Hippocampal formation (tissue), 2 donors: ENCODE measurements at regions not wholly inside any gene's neighbourhood (a gene's known extent, or its start where the extent isn't known, plus 50 kb on each side); places are given as distances from the start of the nearest gene placed in this dataset.

ENCODE experiments used
- DNase-seq, 2 donors: peaks; one replicate each; lab custom pipeline; 2025; lab: John Stamatoyannopoulos, UW

DNA sequence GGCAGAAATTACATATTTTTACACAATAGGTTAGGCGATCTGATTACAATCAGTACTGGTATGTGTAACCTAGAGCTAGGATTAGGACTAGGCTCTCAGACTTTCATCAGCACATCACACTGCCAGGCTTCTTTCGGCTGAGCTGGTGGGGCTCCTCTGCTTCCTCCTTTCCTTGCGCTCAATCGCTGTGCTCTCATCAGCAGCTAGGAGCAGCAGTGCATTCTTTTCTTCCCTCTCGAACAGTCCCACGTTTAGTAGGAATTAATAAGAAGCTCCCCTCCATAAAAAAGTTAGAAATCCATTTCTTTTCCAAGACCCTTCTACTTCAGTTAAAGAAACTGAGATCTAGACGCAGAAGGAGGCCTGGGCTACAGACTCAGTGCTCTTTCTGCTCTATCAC, 350.4 kb downstream of the SPRY1 start:
- DNase-seq: no peak

GRCh38 chr4:123748806-123749205, 352.2 kb downstream of the SPRY1 start:
- no peak for DNase-seq

DNA sequence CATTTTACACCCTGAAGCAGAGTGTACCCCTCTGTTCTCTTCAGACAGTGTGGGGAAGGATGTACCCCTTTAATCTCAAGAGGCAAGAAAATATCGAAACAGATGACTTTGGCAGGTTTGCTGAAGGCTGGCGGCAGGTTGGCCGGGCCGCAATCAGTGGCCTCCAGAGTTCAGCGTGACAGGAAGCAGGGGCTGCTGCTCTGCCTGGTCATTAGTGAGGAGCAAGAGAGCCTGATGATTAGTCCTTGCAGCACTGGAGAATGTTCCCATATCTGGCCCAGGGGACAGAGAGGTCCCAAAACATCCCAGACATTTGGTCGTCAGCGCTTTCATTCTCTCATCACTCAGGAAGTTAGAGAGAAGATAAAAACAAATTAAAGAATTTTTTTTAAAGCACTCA, 352.8 kb downstream of the SPRY1 start:
- no peak for DNase-seq

- no peak for DNase-seq
Measured at GRCh38 chr4:123750044-123750443, 353.4 kb downstream of the SPRY1 start.

GRCh38 chr4:123755655-123756054, 359.1 kb downstream of the SPRY1 start:
- DNase-seq: no peak

DNA sequence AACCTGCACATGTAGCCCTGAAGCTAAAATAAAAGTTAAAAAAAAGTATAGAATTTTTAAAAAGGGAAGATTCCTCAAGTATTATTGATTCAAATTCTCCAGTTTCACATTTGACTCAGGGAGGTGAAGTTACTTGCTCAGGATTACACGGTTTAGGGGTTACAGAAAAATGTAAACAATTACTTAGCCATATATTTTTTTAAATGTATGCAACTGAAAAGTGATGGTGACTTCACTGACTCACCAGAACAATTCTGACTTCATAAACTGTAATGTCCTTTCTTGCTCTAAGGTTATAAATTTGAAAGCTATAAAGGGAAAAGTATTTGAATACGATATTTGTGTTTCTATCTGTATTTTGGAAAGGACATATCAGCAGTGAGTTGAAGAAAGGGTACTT, 371.2 kb downstream of the SPRY1 start:
- DNase-seq: no peak

DNA sequence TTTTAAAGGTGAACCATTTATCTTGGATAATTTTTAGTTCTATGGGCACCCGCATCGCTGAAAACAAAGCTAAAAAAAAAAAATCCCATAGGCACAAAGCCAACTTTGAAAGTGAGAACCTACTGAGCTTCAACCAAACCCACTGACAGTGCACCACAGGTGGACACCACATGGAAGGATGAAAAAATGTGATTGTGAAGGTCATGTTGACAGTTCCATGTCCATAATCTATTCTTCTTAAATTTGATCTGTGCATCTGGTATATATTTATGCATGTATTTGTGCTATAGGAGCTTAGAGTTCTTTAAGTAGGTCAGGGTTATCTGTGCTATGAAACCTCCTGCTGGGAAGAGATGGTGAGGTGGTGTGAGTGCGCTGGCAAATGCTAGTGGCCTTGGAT, 374.3 kb downstream of the SPRY1 start:
- DNase-seq: no peak

DNA sequence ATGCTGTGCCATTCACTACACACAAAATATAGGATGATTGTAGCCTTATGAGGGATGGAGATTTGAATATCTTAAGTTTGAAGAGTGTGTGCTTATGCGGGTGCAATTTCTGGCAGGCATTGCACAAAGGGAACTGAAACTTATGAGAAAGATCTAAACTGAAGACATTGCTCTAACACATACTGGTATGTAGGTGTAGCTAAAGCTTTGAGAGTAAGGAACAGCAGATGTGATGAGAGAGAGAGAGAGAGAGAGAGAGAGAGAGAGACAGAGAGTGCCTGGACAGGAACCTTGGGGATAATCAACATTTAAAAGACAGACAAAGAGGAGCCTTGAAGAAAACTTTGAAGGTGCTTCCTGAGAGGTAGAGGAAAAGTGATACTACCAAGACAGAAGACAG, 379.7 kb downstream of the SPRY1 start:
- no peak for DNase-seq

- DNase-seq: no peak
Measured at GRCh38 chr4:123777373-123777772, 380.8 kb downstream of the SPRY1 start.

DNA sequence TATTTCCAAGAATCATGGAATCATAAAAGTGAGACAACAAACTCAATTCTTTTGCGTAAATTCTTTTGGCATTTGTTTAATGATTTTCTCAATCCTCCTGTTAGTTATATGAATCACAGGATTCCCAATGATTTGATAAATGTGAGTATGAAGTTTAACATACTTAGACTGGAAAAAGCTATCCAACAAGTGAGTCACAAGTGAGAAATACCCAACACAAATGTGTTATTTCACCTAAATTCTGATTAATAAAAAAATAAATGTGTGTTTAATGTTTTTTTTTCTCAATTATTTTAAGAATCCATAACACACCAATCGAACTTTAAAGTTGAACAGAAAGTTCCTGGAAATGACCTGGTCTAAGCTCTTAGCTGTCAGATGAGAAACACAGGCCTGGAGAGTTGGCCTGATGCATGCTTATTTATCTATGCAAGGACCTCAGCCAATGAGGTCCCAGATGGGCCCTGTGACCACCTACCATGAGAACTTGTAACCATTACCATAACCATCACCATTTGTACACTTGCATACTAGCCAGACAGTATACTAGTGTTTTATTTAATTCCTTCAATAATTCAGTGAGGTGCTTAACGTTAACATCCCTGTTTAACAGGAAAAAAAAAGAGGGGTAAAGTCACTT, 386.7 kb downstream of the SPRY1 start:
- no peak for DNase-seq

- DNase-seq: no peak
Measured at GRCh38 chr4:123783921-123784320, 387.3 kb downstream of the SPRY1 start.

DNA sequence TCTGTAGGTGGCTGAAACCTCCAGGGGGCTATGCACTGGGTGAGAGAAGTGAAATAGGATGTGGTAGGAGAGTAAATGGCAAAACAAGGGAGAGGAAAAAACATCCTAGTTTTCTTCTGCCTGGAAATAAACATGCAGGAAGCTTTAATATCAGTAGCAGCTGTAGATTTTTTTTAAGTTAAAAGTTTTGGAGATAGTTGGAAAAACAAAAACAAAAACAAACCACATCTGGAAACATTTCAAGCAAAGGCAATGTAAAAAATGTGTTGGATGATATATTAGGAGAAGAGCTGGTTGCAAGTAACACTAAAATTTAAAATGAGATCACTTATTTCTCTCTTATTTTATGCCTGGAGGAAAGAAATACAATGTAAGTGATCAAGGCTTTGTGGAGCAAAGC, 388.0 kb downstream of the SPRY1 start:
- DNase-seq: no peak

DNA sequence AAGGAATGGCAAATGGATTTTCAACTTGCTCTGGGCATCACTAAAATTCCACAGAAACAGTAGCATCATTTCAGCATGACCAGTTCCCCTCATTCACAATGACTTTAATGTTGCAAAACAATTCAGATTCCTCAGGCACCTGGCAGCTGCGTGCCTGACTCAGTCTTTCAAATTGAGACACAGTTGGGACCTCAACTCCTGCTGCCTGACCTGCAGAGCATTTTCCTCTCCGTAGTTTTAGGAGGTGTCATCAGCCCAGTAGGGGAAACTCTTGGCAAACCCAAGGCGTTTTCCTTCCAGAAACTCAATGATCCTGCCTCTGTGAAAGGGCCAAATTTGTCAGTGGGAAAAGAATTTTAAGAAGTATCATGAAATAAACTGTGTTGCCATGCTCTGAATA, 388.9 kb downstream of the SPRY1 start:
- DNase-seq: no peak

DNA sequence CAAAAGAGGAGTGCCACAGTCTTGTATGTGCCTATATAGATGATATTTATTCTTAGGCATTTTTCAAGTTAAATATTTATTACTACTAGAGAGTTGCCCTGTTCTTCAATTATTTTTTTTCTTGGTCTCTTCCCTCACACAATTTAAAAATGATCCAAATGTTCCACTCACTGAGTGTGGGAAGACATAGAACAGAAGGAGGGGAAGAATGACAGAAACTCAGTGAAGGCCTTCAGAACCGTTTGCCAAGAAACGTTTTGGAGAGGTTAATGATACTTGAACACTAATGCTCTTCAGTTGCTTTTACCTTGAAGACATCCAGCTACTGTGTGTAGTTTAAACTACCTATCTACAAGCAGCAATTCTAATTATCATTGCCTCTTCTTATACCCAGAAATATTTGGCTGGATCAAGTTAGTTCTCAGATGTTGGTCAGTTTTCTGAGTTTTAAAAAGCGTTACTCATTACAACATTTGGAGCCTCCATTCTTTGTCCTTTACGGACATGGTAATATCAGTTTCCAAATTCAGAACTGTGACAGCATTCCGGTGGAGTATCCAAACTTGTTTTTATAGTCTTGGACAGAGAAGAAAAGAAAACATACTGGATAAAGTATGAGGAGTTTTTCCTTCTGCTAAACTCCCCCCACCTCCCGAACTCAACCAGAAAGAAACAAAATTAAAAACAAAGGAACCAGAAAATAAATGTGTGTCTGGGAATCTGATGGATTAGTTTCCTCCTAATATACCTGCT, 389.7 kb downstream of the SPRY1 start:
- DNase-seq: no peak

GRCh38 chr4:123786920-123787319, 390.3 kb downstream of the SPRY1 start:
- no peak for DNase-seq

GRCh38 chr4:123787512-123788080, 391.0 kb downstream of the SPRY1 start:
- DNase-seq: no peak

DNA sequence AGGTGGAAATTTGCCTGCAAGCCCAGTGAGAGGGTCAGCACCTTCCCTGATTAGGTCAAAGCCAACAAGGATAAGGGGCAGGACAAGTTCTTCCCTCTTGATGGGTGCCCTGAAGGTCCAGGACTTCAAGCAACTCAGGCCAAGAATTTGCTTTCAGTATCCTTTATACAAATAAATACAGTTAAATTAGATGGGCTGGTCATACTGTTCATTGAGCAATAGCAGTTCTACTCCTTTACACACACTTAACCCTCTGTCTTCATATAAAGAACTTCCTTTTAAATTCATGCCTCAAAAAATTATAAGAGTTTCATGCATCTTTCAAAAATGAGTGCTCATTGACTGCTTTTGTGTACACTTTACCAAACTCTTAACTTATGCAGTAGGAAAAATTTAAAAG, 392.0 kb downstream of the SPRY1 start:
- no peak for DNase-seq

DNA sequence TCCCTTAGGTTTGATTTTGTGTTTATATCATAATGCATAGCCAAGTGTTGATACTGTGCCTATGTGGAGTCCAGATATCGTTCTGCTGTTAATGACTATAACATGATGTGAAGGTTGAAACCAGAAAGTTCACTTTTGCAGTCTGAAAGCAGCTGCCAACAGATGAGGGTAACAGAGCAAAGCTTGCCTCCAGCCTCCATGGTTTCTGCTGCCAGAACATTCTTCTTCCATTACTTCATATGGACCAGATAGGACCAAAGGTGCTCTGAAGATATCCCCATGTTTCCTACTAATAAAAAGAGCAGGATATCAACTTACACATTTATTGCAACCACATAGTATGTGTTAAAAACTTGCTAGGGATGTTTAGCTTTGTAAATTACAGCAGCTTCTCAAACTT, 394.1 kb downstream of the SPRY1 start:
- no peak for DNase-seq

DNA sequence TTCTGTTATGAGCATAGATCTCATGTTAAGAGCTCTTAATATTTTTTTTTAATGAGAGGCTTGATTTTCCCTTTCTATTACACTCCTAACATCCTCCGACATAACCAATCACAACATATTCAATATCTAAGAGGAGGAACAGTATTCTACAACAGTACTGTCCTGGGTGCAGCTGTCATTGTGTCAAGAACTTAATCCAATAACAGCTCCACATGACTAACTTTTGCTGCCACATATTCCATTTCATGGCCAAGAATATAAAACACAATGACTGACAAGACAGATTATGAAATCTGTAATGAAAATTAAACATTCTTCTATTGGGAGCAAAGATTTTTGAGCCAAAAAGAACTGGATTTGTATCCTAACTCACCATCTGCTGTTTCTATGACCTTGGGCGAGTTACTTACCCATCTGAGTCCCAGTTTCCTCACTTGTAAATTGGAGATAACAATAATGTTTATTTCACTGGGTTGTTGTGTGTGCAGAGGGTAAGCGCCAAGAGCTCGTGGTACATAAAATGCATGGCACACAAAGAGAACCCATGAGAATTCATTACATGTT, 405.6 kb downstream of the SPRY1 start:
- no peak for DNase-seq

DNA sequence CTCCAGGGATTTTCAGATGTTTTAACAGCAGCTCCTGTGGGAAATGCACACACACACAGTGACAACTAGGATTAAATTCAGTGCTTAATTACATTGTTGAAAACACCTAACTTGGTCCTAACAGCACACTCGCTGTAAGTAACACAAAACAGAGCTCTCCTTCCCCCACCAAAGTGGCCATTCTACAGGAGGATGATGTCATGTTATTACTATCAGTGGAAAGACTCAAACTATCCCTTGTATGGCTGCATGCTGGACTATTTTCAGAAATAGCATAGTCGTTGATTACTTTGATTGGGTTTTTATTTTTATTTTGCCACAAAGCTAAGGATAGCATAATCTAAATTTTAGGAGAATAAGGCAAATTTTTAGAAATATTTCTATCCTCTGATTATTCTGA, 406.3 kb downstream of the SPRY1 start:
- no peak for DNase-seq

GRCh38 chr4:123804196-123804721, 407.7 kb downstream of the SPRY1 start:
- no peak for DNase-seq

DNA sequence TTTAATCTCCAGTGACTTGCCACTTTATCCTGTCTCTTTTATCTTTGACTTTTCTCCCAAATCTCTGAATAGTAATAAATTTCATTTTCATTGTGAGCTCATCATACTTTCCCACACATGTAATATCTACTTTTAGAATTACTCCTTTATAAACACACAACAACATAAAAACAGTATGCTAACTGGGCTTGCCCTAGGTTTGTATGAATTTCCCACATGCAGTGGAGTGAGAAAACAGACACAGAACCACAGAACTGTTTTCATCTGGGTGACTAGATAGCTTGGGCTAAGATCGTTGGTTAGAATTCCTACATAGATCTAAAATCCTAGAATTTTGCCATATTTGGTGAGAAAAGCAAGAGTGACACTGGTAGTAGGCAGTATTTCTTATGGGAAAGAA, 409.5 kb downstream of the SPRY1 start:
- DNase-seq: no peak

- DNase-seq: no peak
Measured at GRCh38 chr4:123807187-123807586, 410.6 kb downstream of the SPRY1 start.
